Effector memory CD8-positive, alpha-beta T cell (primary cell): ENCODE measurements at regions not wholly inside any gene's neighbourhood (a gene's known extent, or its start where the extent isn't known, plus 50 kb on each side); places are given as distances from the start of the nearest gene placed in this dataset.
"Not testable (repeated sequence)": the region's sequence is repeated elsewhere in the genome, so short reads cannot be mapped to it uniquely, and the experiment has no call there.

Experiments
- ATAC-seq: fragments of 150-1000 bp; cut with Tn5 transposase; replicated peaks from 2 replicates; pipeline ENCODE4 v1.10.0; 2021; ENCODE audit warnings: mild to moderate bottlenecking, moderate library complexity
- DNase-seq, 3 experiments: peaks; one replicate each; pipeline ENCODE4 v3.0.0; 2021
- H3K27ac Mint-ChIP-seq, 2 donors: one replicate each; pipeline ENCODE4 v1.8.0; 2022; ENCODE audit warnings: mild to moderate bottlenecking in 2 of 2, mixed read lengths in 2 of 2, moderate library complexity in 2 of 2
- H3K27me3 Mint-ChIP-seq, 2 donors: one replicate each; pipeline ENCODE4 v1.8.0; 2022; ENCODE audit warnings: mixed read lengths in 2 of 2
- H3K36me3 Mint-ChIP-seq: one replicate; pipeline ENCODE4 v1.8.0; 2022; ENCODE audit warnings: mild to moderate bottlenecking, moderate library complexity, mixed read lengths; ENCODE audit not compliant: insufficient read depth
- H3K4me1 Mint-ChIP-seq, 2 donors: one replicate each; pipeline ENCODE4 v1.8.0; 2022; ENCODE audit warnings: low read depth in 2 of 2, mixed read lengths in 2 of 2
- H3K4me3 Mint-ChIP-seq, 2 donors: one replicate each; pipeline ENCODE4 v1.8.0; 2022; ENCODE audit warnings: mild to moderate bottlenecking in 2 of 2, mixed read lengths in 2 of 2, moderate library complexity in 2 of 2
- H3K9me3 Mint-ChIP-seq, 2 donors: one replicate each; pipeline ENCODE4 v1.8.0; 2022; ENCODE audit warnings: mixed read lengths in 2 of 2

- Mint-ChIP-seq H3K4me1 (no peaks in the 10 kb centered on the region), H3K9me3 (peaks cover 2 to 22% of the 10 kb centered on the region in 2 donors), H3K27ac (no peak overlapping the region), H3K4me3 (no peak overlapping the region), H3K27me3 (no peaks in the 10 kb centered on the region), H3K36me3 (no peaks in the 10 kb centered on the region)
- ATAC-seq = no peak
- no peak for DNase-seq
These were observed 451.6 kb downstream of the TRHDE start for GRCh38 chr12:72723732-72724131.

- ATAC-seq (no peak), DNase-seq (no peak)
- Mint-ChIP-seq H3K27ac (no peak overlapping the region), H3K4me3 (no peak overlapping the region), H3K27me3 (no peaks in the 10 kb centered on the region), H3K36me3 (no peaks in the 10 kb centered on the region), H3K9me3 (peaks cover 6 to 12% of the 10 kb centered on the region in 2 donors), H3K4me1 (no peaks in the 10 kb centered on the region)
These were observed 457.4 kb downstream of the TRHDE start for GRCh38 chr12:72729451-72730010.

- Mint-ChIP-seq H3K27ac (no peak overlapping the region), H3K4me3 (no peak overlapping the region), H3K9me3 (peaks cover 4 to 8% of the 10 kb centered on the region in 2 donors), H3K36me3 (no peaks in the 10 kb centered on the region), H3K4me1 (no peaks in the 10 kb centered on the region), H3K27me3 (no peaks in the 10 kb centered on the region)
- ATAC-seq = no peak
- no peak for DNase-seq
These were observed 462.4 kb downstream of the TRHDE start for GRCh38 chr12:72734581-72734980.

- DNase-seq (no peak), ATAC-seq (no peak)
- H3K27me3 Mint-ChIP-seq = no peaks in the 10 kb centered on the region
- H3K4me3 Mint-ChIP-seq = no peak overlapping the region
- H3K9me3 Mint-ChIP-seq = peaks cover 9 to 27% of the 10 kb centered on the region in 2 donors
- no peaks in the 10 kb centered on the region for H3K36me3 Mint-ChIP-seq
- no peaks in the 10 kb centered on the region for H3K4me1 Mint-ChIP-seq
- H3K27ac Mint-ChIP-seq = no peak overlapping the region
These were observed 466.6 kb downstream of the TRHDE start for GRCh38 chr12:72738811-72739210.

- H3K27ac Mint-ChIP-seq = no peak overlapping the region
- no peaks in the 10 kb centered on the region for H3K27me3 Mint-ChIP-seq
- DNase-seq (no peak), ATAC-seq (no peak)
- H3K4me1 Mint-ChIP-seq = no peaks in the 10 kb centered on the region
- H3K9me3 Mint-ChIP-seq = peaks cover 9 to 39% of the 10 kb centered on the region in 2 donors
- no peaks in the 10 kb centered on the region for H3K36me3 Mint-ChIP-seq
- no peak overlapping the region for H3K4me3 Mint-ChIP-seq
These were observed 467.9 kb downstream of the TRHDE start for GRCh38 chr12:72740064-72740463.

- ATAC-seq = no peak
- peaks cover 9 to 46% of the 10 kb centered on the region in 2 donors for H3K9me3 Mint-ChIP-seq
- H3K4me1 Mint-ChIP-seq = no peaks in the 10 kb centered on the region
- no peak overlapping the region for H3K4me3 Mint-ChIP-seq
- H3K27me3 Mint-ChIP-seq = no peaks in the 10 kb centered on the region
- no peak for DNase-seq
- no peak overlapping the region for H3K27ac Mint-ChIP-seq
- no peaks in the 10 kb centered on the region for H3K36me3 Mint-ChIP-seq
These were observed 470.4 kb downstream of the TRHDE start for GRCh38 chr12:72742568-72742967.

GRCh38 chr12:72746048-72746447, 473.9 kb downstream of the TRHDE start:
- Mint-ChIP-seq H3K36me3 (no peaks in the 10 kb centered on the region), H3K9me3 (peaks cover 16 to 40% of the 10 kb centered on the region in 2 donors), H3K27me3 (no peaks in the 10 kb centered on the region), H3K27ac (no peak overlapping the region), H3K4me1 (no peaks in the 10 kb centered on the region), H3K4me3 (no peak overlapping the region)
- DNase-seq (no peak), ATAC-seq (no peak)

GRCh38 chr12:72747111-72747849, 475.1 kb downstream of the TRHDE start:
- H3K4me1 Mint-ChIP-seq = no peaks in the 10 kb centered on the region
- H3K9me3 Mint-ChIP-seq = peaks cover 8 to 29% of the 10 kb centered on the region in 2 donors
- no peaks in the 10 kb centered on the region for H3K27me3 Mint-ChIP-seq
- H3K4me3 Mint-ChIP-seq = no peak overlapping the region
- no peak for DNase-seq
- no peaks in the 10 kb centered on the region for H3K36me3 Mint-ChIP-seq
- ATAC-seq = no peak
- no peak overlapping the region for H3K27ac Mint-ChIP-seq

- Mint-ChIP-seq H3K4me3 (no peak overlapping the region), H3K36me3 (no peaks in the 10 kb centered on the region), H3K4me1 (no peaks in the 10 kb centered on the region), H3K27me3 (no peaks in the 10 kb centered on the region), H3K27ac (no peak overlapping the region), H3K9me3 (peaks cover 11 to 29% of the 10 kb centered on the region in 2 donors)
- no peak for ATAC-seq
- no peak for DNase-seq
These were observed 476.8 kb downstream of the TRHDE start for GRCh38 chr12:72748971-72749370.

- no peak overlapping the region for H3K4me3 Mint-ChIP-seq
These were observed 481.4 kb downstream of the TRHDE start for GRCh38 chr12:72753571-72753970.

GRCh38 chr12:72754026-72754425, 481.9 kb downstream of the TRHDE start:
- not testable (repeated sequence) for ATAC-seq, H3K4me1 Mint-ChIP-seq, H3K4me3 Mint-ChIP-seq, DNase-seq, H3K27ac Mint-ChIP-seq, H3K27me3 Mint-ChIP-seq, H3K36me3 Mint-ChIP-seq
- peaks cover 9 to 27% of the 10 kb centered on the region in 2 donors for H3K9me3 Mint-ChIP-seq

More at GRCh38 chr12:72753571-72753970, 481.4 kb downstream of the TRHDE start:
- Mint-ChIP-seq H3K9me3 (peaks cover 9 to 23% of the 10 kb centered on the region in 2 donors), H3K27me3 (no peaks in the 10 kb centered on the region), H3K36me3 (no peaks in the 10 kb centered on the region), H3K4me1 (no peaks in the 10 kb centered on the region), H3K27ac (no peak overlapping the region)
- DNase-seq (no peak), ATAC-seq (no peak)

GRCh38 chr12:72766517-72766916, 494.3 kb downstream of the TRHDE start:
- no peaks in the 10 kb centered on the region for H3K27me3 Mint-ChIP-seq
- ATAC-seq = no peak

GRCh38 chr12:72774023-72774422, 501.9 kb downstream of the TRHDE start:
- H3K4me3 Mint-ChIP-seq = no peak overlapping the region
- peaks cover 0 to 5% of the 10 kb centered on the region in 2 donors for H3K9me3 Mint-ChIP-seq
- no peaks in the 10 kb centered on the region for H3K4me1 Mint-ChIP-seq
- H3K27ac Mint-ChIP-seq = no peak overlapping the region
- ATAC-seq (no peak), DNase-seq (no peak)
- no peaks in the 10 kb centered on the region for H3K36me3 Mint-ChIP-seq
- no peaks in the 10 kb centered on the region for H3K27me3 Mint-ChIP-seq

More at GRCh38 chr12:72766517-72766916, 494.3 kb downstream of the TRHDE start:
- no peaks in the 10 kb centered on the region for H3K36me3 Mint-ChIP-seq
- H3K4me3 Mint-ChIP-seq = no peak overlapping the region
- H3K27ac Mint-ChIP-seq = no peak overlapping the region
- H3K4me1 Mint-ChIP-seq = no peaks in the 10 kb centered on the region
- H3K9me3 Mint-ChIP-seq = peaks cover 0 to 12% of the 10 kb centered on the region in 2 donors
- DNase-seq = no peak

GRCh38 chr12:72777806-72778205, 505.6 kb downstream of the TRHDE start:
- no peaks in the 10 kb centered on the region for H3K27me3 Mint-ChIP-seq
- H3K36me3 Mint-ChIP-seq = no peaks in the 10 kb centered on the region
- no peaks in the 10 kb centered on the region for H3K4me1 Mint-ChIP-seq
- H3K4me3 Mint-ChIP-seq = no peak overlapping the region
- no peak overlapping the region for H3K27ac Mint-ChIP-seq
- H3K9me3 Mint-ChIP-seq = peaks cover 0 to 5% of the 10 kb centered on the region in 2 donors
- ATAC-seq (no peak), DNase-seq (no peak)
